ENCODE measurements at regions not wholly inside any gene's neighbourhood (a gene's known extent, or its start where the extent isn't known, plus 50 kb on each side); places are given as distances from the start of the nearest gene placed in this dataset.

DNA sequence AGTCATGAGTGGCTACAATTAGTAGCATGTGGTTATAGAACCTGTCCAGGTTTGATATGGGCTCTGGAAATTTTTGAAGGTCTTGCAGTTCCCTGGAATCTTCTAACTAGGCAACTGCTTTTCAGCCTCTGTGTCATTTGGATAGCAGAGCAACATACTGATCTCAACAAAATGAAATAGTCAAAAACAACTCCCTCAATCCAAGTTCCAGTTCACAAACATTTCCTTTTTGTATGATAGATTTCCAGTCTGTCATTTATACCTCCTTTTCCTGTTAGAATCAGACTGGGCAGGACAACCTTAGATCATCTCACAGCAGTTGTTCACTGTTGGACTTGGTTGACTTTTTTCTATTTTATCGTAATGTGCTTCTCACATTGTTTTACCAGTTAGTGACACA is 442.1 kb upstream of the PDE3A start:
- H3K4me3 ChIP-seq (ENCODE audit: low read length in 2 of 2), result no peak overlapping the region
- H3K23ac ChIP-seq (ENCODE audit: low read depth, low read length, poor library complexity), result no peak overlapping the region
- no peaks in the 10 kb centered on the region for H3K79me1 ChIP-seq (ENCODE audit: low read depth, low read length)
- no peak overlapping the region for H3K18ac ChIP-seq (ENCODE audit: low read length)
- no peak overlapping the region for H3K4me2 ChIP-seq (ENCODE audit: insufficient read depth, low read length, poor library complexity, severe bottlenecking)
- H4K91ac ChIP-seq (ENCODE audit: low read depth, low read length, poor library complexity), result no peak overlapping the region
- no peak overlapping the region for H2BK15ac ChIP-seq (ENCODE audit: low read length)
- no peaks in the 10 kb centered on the region for H3K27me3 ChIP-seq (ENCODE audit: control insufficient read depth in 3 of 3, insufficient read depth in 3 of 3, low read depth in 1 of 3, low read length in 3 of 3)
- no peak overlapping the region for H2AK5ac ChIP-seq (ENCODE audit: low read depth, low read length)
- no peak overlapping the region for H3K27ac ChIP-seq (replicated peaks; ENCODE audit: low read length)
- no peaks in the 10 kb centered on the region for H3K9me3 ChIP-seq (replicated peaks in 1 of 2; ENCODE audit: control insufficient read depth in 2 of 2, insufficient read depth in 1 of 2, low read depth in 1 of 2, low read length in 2 of 2)
- H3K36me3 ChIP-seq (replicated peaks in 1 of 2; ENCODE audit: control insufficient read depth in 2 of 2, insufficient read depth in 2 of 2, low read length in 2 of 2), result no peaks in the 10 kb centered on the region
- no peaks in the 10 kb centered on the region for H3K4me1 ChIP-seq (ENCODE audit: control insufficient read depth in 2 of 2, insufficient read depth in 1 of 2, low read depth in 1 of 2, low read length in 2 of 2)
- H2AFZ ChIP-seq (ENCODE audit: low read length), result no peak overlapping the region
- no peak overlapping the region for H4K8ac ChIP-seq (ENCODE audit: low read depth, low read length)
- no peak overlapping the region for H2BK120ac ChIP-seq (ENCODE audit: low read depth, low read length)
- no peak overlapping the region for H2BK12ac ChIP-seq (ENCODE audit: low read length)
- DNase-seq (ENCODE audit: low spot score), result no peak
- H2BK5ac ChIP-seq (ENCODE audit: low read length), result no peak overlapping the region
- no peak overlapping the region for H3K9ac ChIP-seq (ENCODE audit: low read depth, low read length, poor library complexity)
- H3K4ac ChIP-seq (ENCODE audit: low read length), result no peak overlapping the region
- H3K14ac ChIP-seq (ENCODE audit: low read length), result no peak overlapping the region
- no CpG with 5 or more reads among the region's 1 CpG for WGBS, 2 donors (ENCODE audit: extremely low coverage in 2 of 2, insufficient read length in 2 of 2, insufficient replicate concordance in 1 of 2)

DNA sequence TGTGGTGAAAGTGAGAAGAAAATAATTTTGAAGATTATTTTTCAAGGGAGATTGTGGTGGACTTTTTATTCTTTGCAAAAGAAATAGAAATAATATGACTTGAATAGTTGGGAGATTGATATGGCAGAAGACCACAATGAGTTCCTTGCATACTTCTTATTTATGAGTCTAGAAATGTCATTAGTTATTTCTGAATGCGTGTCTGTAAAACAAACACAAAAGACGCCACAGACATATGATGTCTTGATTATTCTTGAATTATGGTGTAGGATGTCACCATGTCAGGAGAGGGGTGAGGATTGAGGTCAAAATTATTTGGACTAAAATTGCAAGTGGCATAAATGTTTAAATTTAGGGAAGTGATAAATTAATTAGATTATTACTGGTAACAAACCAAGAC is 440.7 kb upstream of the PDE3A start:
- Histone ChIP-seq H2BK12ac (ENCODE audit: low read length) (no peak overlapping the region), H2AFZ (ENCODE audit: low read length) (no peak overlapping the region), H3K4ac (ENCODE audit: low read length) (no peak overlapping the region), H3K36me3 (replicated peaks in 1 of 2; ENCODE audit: control insufficient read depth in 2 of 2, insufficient read depth in 2 of 2, low read length in 2 of 2) (no peaks in the 10 kb centered on the region), H2BK5ac (ENCODE audit: low read length) (no peak overlapping the region), H3K79me1 (ENCODE audit: low read depth, low read length) (no peaks in the 10 kb centered on the region), H2BK120ac (ENCODE audit: low read depth, low read length) (no peak overlapping the region), H3K9me3 (replicated peaks in 1 of 2; ENCODE audit: control insufficient read depth in 2 of 2, insufficient read depth in 1 of 2, low read depth in 1 of 2, low read length in 2 of 2) (no peaks in the 10 kb centered on the region), H4K8ac (ENCODE audit: low read depth, low read length) (no peak overlapping the region), H2BK15ac (ENCODE audit: low read length) (no peak overlapping the region), H4K91ac (ENCODE audit: low read depth, low read length, poor library complexity) (no peak overlapping the region), H3K4me1 (ENCODE audit: control insufficient read depth in 2 of 2, insufficient read depth in 1 of 2, low read depth in 1 of 2, low read length in 2 of 2) (no peaks in the 10 kb centered on the region), H3K27ac (replicated peaks; ENCODE audit: low read length) (no peak overlapping the region), H3K9ac (ENCODE audit: low read depth, low read length, poor library complexity) (no peak overlapping the region), H3K18ac (ENCODE audit: low read length) (no peak overlapping the region), H3K14ac (ENCODE audit: low read length) (no peak overlapping the region), H2AK5ac (ENCODE audit: low read depth, low read length) (no peak overlapping the region), H3K4me3 (ENCODE audit: low read length in 2 of 2) (no peak overlapping the region), H3K4me2 (ENCODE audit: insufficient read depth, low read length, poor library complexity, severe bottlenecking) (no peak overlapping the region), H3K27me3 (ENCODE audit: control insufficient read depth in 3 of 3, insufficient read depth in 3 of 3, low read depth in 1 of 3, low read length in 3 of 3) (no peaks in the 10 kb centered on the region), H3K23ac (ENCODE audit: low read depth, low read length, poor library complexity) (no peak overlapping the region)
- DNase-seq (ENCODE audit: low spot score), result no peak
- no CpG with 5 or more reads among the region's 2 CpGs for WGBS, 2 donors (ENCODE audit: extremely low coverage in 2 of 2, insufficient read length in 2 of 2, insufficient replicate concordance in 1 of 2)

DNA sequence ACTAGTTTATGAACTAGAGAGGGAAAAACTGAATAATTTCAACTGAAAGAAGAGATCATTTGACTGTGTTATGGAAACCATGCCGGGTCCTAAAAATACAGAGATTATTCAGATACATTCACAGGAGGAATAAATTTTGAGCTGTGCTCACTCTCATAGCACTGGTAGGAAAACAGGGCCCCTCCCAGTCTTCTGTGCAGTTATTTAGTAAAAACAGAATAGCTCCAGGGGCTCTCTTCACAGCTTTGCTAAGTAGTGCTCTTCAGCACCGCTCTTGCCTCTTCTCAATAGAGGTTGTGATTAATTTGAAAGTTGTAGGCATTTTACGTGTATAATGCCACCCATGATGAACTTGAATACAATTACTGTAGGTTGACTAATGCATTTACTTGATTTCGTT is 435.9 kb upstream of the PDE3A start:
- no peak overlapping the region for H2BK120ac ChIP-seq (ENCODE audit: low read depth, low read length)

DNA sequence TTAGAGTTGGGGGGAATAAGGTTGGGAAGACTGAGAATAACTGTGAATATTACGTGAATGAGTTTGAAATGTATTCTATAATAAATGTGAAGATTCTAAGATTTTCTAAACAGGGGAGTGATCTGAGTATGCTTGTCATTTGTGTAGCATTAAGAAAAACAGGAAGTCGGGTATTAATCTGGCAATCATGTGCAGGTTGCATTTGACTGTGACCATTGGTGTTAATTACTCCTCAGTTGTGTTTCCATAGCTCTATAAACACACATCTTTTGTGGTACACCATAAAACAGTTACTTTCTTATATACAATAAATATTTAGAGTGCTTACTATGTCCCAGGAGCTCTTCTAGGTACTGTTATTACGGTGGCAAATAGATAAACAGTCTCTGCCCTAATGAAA is 434.4 kb upstream of the PDE3A start:
- H3K18ac ChIP-seq (ENCODE audit: low read length), result no peak overlapping the region

More for the DNA sequence above, 435.9 kb upstream of the PDE3A start:
- H3K18ac ChIP-seq (ENCODE audit: low read length), result no peak overlapping the region
- no peaks in the 10 kb centered on the region for H3K79me1 ChIP-seq (ENCODE audit: low read depth, low read length)
- no peak overlapping the region for H3K14ac ChIP-seq (ENCODE audit: low read length)
- H3K9me3 ChIP-seq (replicated peaks in 1 of 2; ENCODE audit: control insufficient read depth in 2 of 2, insufficient read depth in 1 of 2, low read depth in 1 of 2, low read length in 2 of 2), result no peaks in the 10 kb centered on the region
- H2BK5ac ChIP-seq (ENCODE audit: low read length), result no peak overlapping the region
- H4K8ac ChIP-seq (ENCODE audit: low read depth, low read length), result no peak overlapping the region
- DNase-seq (ENCODE audit: low spot score), result no peak
- no peak overlapping the region for H2AFZ ChIP-seq (ENCODE audit: low read length)
- H3K23ac ChIP-seq (ENCODE audit: low read depth, low read length, poor library complexity), result no peak overlapping the region
- no peak overlapping the region for H2BK15ac ChIP-seq (ENCODE audit: low read length)
- WGBS, 2 donors (ENCODE audit: extremely low coverage in 2 of 2, insufficient read length in 2 of 2, insufficient replicate concordance in 1 of 2), result no CpG with 5 or more reads among the region's 4 CpGs
- no peaks in the 10 kb centered on the region for H3K36me3 ChIP-seq (replicated peaks in 1 of 2; ENCODE audit: control insufficient read depth in 2 of 2, insufficient read depth in 2 of 2, low read length in 2 of 2)
- H3K27ac ChIP-seq (replicated peaks; ENCODE audit: low read length), result no peak overlapping the region
- no peak overlapping the region for H2BK12ac ChIP-seq (ENCODE audit: low read length)
- no peaks in the 10 kb centered on the region for H3K27me3 ChIP-seq (ENCODE audit: control insufficient read depth in 3 of 3, insufficient read depth in 3 of 3, low read depth in 1 of 3, low read length in 3 of 3)
- H3K9ac ChIP-seq (ENCODE audit: low read depth, low read length, poor library complexity), result no peak overlapping the region
- H3K4me1 ChIP-seq (ENCODE audit: control insufficient read depth in 2 of 2, insufficient read depth in 1 of 2, low read depth in 1 of 2, low read length in 2 of 2), result no peaks in the 10 kb centered on the region
- H3K4ac ChIP-seq (ENCODE audit: low read length), result no peak overlapping the region
- H2AK5ac ChIP-seq (ENCODE audit: low read depth, low read length), result no peak overlapping the region
- H3K4me3 ChIP-seq (ENCODE audit: low read length in 2 of 2), result no peak overlapping the region
- H3K4me2 ChIP-seq (ENCODE audit: insufficient read depth, low read length, poor library complexity, severe bottlenecking), result no peak overlapping the region
- H4K91ac ChIP-seq (ENCODE audit: low read depth, low read length, poor library complexity), result no peak overlapping the region

More for the DNA sequence above, 434.4 kb upstream of the PDE3A start:
- Histone ChIP-seq H2BK12ac (ENCODE audit: low read length) (no peak overlapping the region), H3K36me3 (replicated peaks in 1 of 2; ENCODE audit: control insufficient read depth in 2 of 2, insufficient read depth in 2 of 2, low read length in 2 of 2) (no peaks in the 10 kb centered on the region), H2BK5ac (ENCODE audit: low read length) (no peak overlapping the region), H3K79me1 (ENCODE audit: low read depth, low read length) (no peaks in the 10 kb centered on the region), H3K14ac (ENCODE audit: low read length) (no peak overlapping the region), H3K4me3 (ENCODE audit: low read length in 2 of 2) (no peak overlapping the region), H3K27me3 (ENCODE audit: control insufficient read depth in 3 of 3, insufficient read depth in 3 of 3, low read depth in 1 of 3, low read length in 3 of 3) (no peaks in the 10 kb centered on the region), H2AK5ac (ENCODE audit: low read depth, low read length) (no peak overlapping the region), H3K23ac (ENCODE audit: low read depth, low read length, poor library complexity) (no peak overlapping the region), H4K91ac (ENCODE audit: low read depth, low read length, poor library complexity) (no peak overlapping the region), H3K4ac (ENCODE audit: low read length) (no peak overlapping the region), H2BK15ac (ENCODE audit: low read length) (no peak overlapping the region), H3K4me1 (ENCODE audit: control insufficient read depth in 2 of 2, insufficient read depth in 1 of 2, low read depth in 1 of 2, low read length in 2 of 2) (no peaks in the 10 kb centered on the region), H3K9ac (ENCODE audit: low read depth, low read length, poor library complexity) (no peak overlapping the region), H4K8ac (ENCODE audit: low read depth, low read length) (no peak overlapping the region), H2AFZ (ENCODE audit: low read length) (no peak overlapping the region), H3K27ac (replicated peaks; ENCODE audit: low read length) (no peak overlapping the region), H3K9me3 (replicated peaks in 1 of 2; ENCODE audit: control insufficient read depth in 2 of 2, insufficient read depth in 1 of 2, low read depth in 1 of 2, low read length in 2 of 2) (no peaks in the 10 kb centered on the region), H2BK120ac (ENCODE audit: low read depth, low read length) (no peak overlapping the region), H3K4me2 (ENCODE audit: insufficient read depth, low read length, poor library complexity, severe bottlenecking) (no peak overlapping the region)
- no peak for DNase-seq (ENCODE audit: low spot score)
- WGBS, 2 donors (ENCODE audit: extremely low coverage in 2 of 2, insufficient read length in 2 of 2, insufficient replicate concordance in 1 of 2), result 100% methylated on average over 1 of the region's 3 CpGs; no CpG with 5 or more reads in 1 of the 2 donors
